GM23248 (cell line): ENCODE measurements at regions not wholly inside any gene's neighbourhood (a gene's known extent, or its start where the extent isn't known, plus 50 kb on each side); places are given as distances from the start of the nearest gene placed in this dataset.

Experiments
- EZH2 ChIP-seq: fragments of 200-600 bp; sonication (generic); IDR thresholded peaks from 2 replicates; pipeline ENCODE4 v1.6.1; 2018; ENCODE audit warnings: antibody characterized with exemption, mild to moderate bottlenecking; ENCODE audit not compliant: insufficient read depth, poor library complexity, severe bottlenecking
- EZH2phosphoT487 ChIP-seq: fragments of 200-600 bp; sonication (generic); IDR thresholded peaks from 2 replicates; pipeline ENCODE4 v1.6.1; 2018; ENCODE audit warnings: antibody characterized with exemption, moderate library complexity, mild to moderate bottlenecking, low read depth; ENCODE audit not compliant: insufficient read depth

- TF ChIP-seq EZH2phosphoT487, result no peak
- TF ChIP-seq EZH2, result no peak
Observed at GRCh38 chr4:112714922-112715901, 78.3 kb downstream of the LARP7 start.
